ENCODE measurements at regions not wholly inside any gene's neighbourhood (a gene's known extent, or its start where the extent isn't known, plus 50 kb on each side); places are given as distances from the start of the nearest gene placed in this dataset.

GRCh38 chr2:60159519-60159918 lies 393.9 kb downstream of the BCL11A start:
- TF ChIP-seq POLR2A (IDR thresholded peaks at IDR 0.05) (no peak), CTCF (IDR thresholded peaks at IDR 0.05) (no peak)
